ENCODE measurements at regions not wholly inside any gene's neighbourhood (a gene's known extent, or its start where the extent isn't known, plus 50 kb on each side); places are given as distances from the start of the nearest gene placed in this dataset.
"Not testable (repeated sequence)": the region's sequence is repeated elsewhere in the genome, so short reads cannot be mapped to it uniquely, and the experiment has no call there.

GRCh38 chr4:125262502-125262901 lies 52.3 kb upstream of the FAT4 start:
- Histone ChIP-seq H3K27me3 (replicated peaks) (no peaks in the 10 kb centered on the region), H3K9me3 (replicated peaks) (no peaks in the 10 kb centered on the region), H3K4me3 (no peak overlapping the region), H3K27ac (no peak overlapping the region), H3K4me1 (replicated peaks) (peaks cover 9% of the 10 kb centered on the region), H3K36me3 (no peaks in the 10 kb centered on the region)
- DNase-seq (ENCODE audit: low read depth in 1 of 2, low spot score in 2 of 2): no peak

GRCh38 chr4:125262079-125262478 lies 52.7 kb upstream of the FAT4 start:
- DNase-seq (ENCODE audit: low read depth in 1 of 2, low spot score in 2 of 2): no peak
- no peak overlapping the region for H3K27ac ChIP-seq
- no peaks in the 10 kb centered on the region for H3K27me3 ChIP-seq (replicated peaks)
- peaks cover 5% of the 10 kb centered on the region for H3K4me1 ChIP-seq (replicated peaks)
- no peaks in the 10 kb centered on the region for H3K9me3 ChIP-seq (replicated peaks)
- no peak overlapping the region for H3K4me3 ChIP-seq
- no peaks in the 10 kb centered on the region for H3K36me3 ChIP-seq

GRCh38 chr4:125254106-125254505 lies 60.6 kb upstream of the FAT4 start:
- Histone ChIP-seq H3K4me3 (no peak overlapping the region), H3K27ac (0 out of 2 replicates have a peak overlapping the region, but pooled peaks have one; percentile 3)
- DNase-seq (ENCODE audit: low read depth in 1 of 2, low spot score in 2 of 2): peak in 1 of 2 experiments; percentile 54

GRCh38 chr4:125244848-125245450 lies 69.8 kb upstream of the FAT4 start:
- no peak overlapping the region for H3K4me3 ChIP-seq
- no peak for DNase-seq (ENCODE audit: low read depth in 1 of 2, low spot score in 2 of 2)
- H3K27me3 ChIP-seq (replicated peaks): no peaks in the 10 kb centered on the region
- H3K9me3 ChIP-seq (replicated peaks): no peaks in the 10 kb centered on the region
- no peak overlapping the region for H3K27ac ChIP-seq
- H3K36me3 ChIP-seq: no peaks in the 10 kb centered on the region
- H3K4me1 ChIP-seq (replicated peaks): no peaks in the 10 kb centered on the region

More at GRCh38 chr4:125254106-125254505, 60.6 kb upstream of the FAT4 start:
- H3K4me1 ChIP-seq (replicated peaks): peaks cover 19% of the 10 kb centered on the region
- no peaks in the 10 kb centered on the region for H3K9me3 ChIP-seq (replicated peaks)
- no peaks in the 10 kb centered on the region for H3K27me3 ChIP-seq (replicated peaks)
- no peaks in the 10 kb centered on the region for H3K36me3 ChIP-seq

- Histone ChIP-seq H3K36me3 (no peaks in the 10 kb centered on the region), H3K9me3 (replicated peaks) (no peaks in the 10 kb centered on the region), H3K4me1 (replicated peaks) (no peaks in the 10 kb centered on the region), H3K4me3 (no peak overlapping the region), H3K27me3 (replicated peaks) (no peaks in the 10 kb centered on the region), H3K27ac (no peak overlapping the region)
- no peak for DNase-seq (ENCODE audit: low read depth in 1 of 2, low spot score in 2 of 2)
Measured at GRCh38 chr4:125243789-125244397, 70.9 kb upstream of the FAT4 start.

- DNase-seq (ENCODE audit: low read depth in 1 of 2, low spot score in 2 of 2): no peak
- Histone ChIP-seq H3K27me3 (replicated peaks) (no peaks in the 10 kb centered on the region), H3K4me1 (replicated peaks) (no peaks in the 10 kb centered on the region), H3K4me3 (no peak overlapping the region), H3K9me3 (replicated peaks) (no peaks in the 10 kb centered on the region), H3K27ac (no peak overlapping the region), H3K36me3 (no peaks in the 10 kb centered on the region)
Measured at GRCh38 chr4:125235971-125236370, 78.8 kb upstream of the FAT4 start.

- Histone ChIP-seq H3K27me3 (replicated peaks) (no peaks in the 10 kb centered on the region), H3K27ac (no peak overlapping the region), H3K9me3 (replicated peaks) (no peaks in the 10 kb centered on the region), H3K4me3 (no peak overlapping the region), H3K36me3 (no peaks in the 10 kb centered on the region), H3K4me1 (replicated peaks) (no peaks in the 10 kb centered on the region)
- DNase-seq (ENCODE audit: low read depth in 1 of 2, low spot score in 2 of 2): no peak
Measured at GRCh38 chr4:125231661-125232060, 83.1 kb upstream of the FAT4 start.

- Histone ChIP-seq H3K36me3 (no peaks in the 10 kb centered on the region), H3K27ac (no peak overlapping the region), H3K9me3 (replicated peaks) (no peaks in the 10 kb centered on the region), H3K4me1 (replicated peaks) (no peaks in the 10 kb centered on the region), H3K4me3 (no peak overlapping the region), H3K27me3 (replicated peaks) (no peaks in the 10 kb centered on the region)
- DNase-seq (ENCODE audit: low read depth in 1 of 2, low spot score in 2 of 2): no peak
Measured at GRCh38 chr4:125229596-125230058, 85.1 kb upstream of the FAT4 start.

GRCh38 chr4:125225806-125226205 lies 88.9 kb upstream of the FAT4 start:
- Histone ChIP-seq H3K4me1 (replicated peaks) (no peaks in the 10 kb centered on the region), H3K27me3 (replicated peaks) (no peaks in the 10 kb centered on the region), H3K27ac (no peak overlapping the region), H3K9me3 (replicated peaks) (no peaks in the 10 kb centered on the region), H3K4me3 (no peak overlapping the region), H3K36me3 (no peaks in the 10 kb centered on the region)
- DNase-seq (ENCODE audit: low read depth in 1 of 2, low spot score in 2 of 2): no peak

- Histone ChIP-seq H3K27me3 (replicated peaks) (no peaks in the 10 kb centered on the region), H3K9me3 (replicated peaks) (no peaks in the 10 kb centered on the region), H3K4me1 (replicated peaks) (peaks cover 5% of the 10 kb centered on the region), H3K4me3 (no peak overlapping the region), H3K36me3 (no peaks in the 10 kb centered on the region), H3K27ac (no peak overlapping the region)
- DNase-seq (ENCODE audit: low read depth in 1 of 2, low spot score in 2 of 2): no peak
Measured at GRCh38 chr4:125200556-125200955, 114.2 kb upstream of the FAT4 start.

- Histone ChIP-seq H3K4me1 (replicated peaks) (peaks cover 5% of the 10 kb centered on the region), H3K27me3 (replicated peaks) (no peaks in the 10 kb centered on the region), H3K36me3 (no peaks in the 10 kb centered on the region), H3K27ac (no peak overlapping the region), H3K4me3 (no peak overlapping the region), H3K9me3 (replicated peaks) (no peaks in the 10 kb centered on the region)
- DNase-seq (ENCODE audit: low read depth in 1 of 2, low spot score in 2 of 2): peak in 1 of 2 experiments; percentile 16
Measured at GRCh38 chr4:125198916-125199315, 115.8 kb upstream of the FAT4 start.

GRCh38 chr4:125191874-125192459 lies 122.8 kb upstream of the FAT4 start:
- not testable (repeated sequence) for H3K4me1 ChIP-seq (replicated peaks); H3K4me3 ChIP-seq; H3K27me3 ChIP-seq (replicated peaks); H3K27ac ChIP-seq; H3K36me3 ChIP-seq; DNase-seq (ENCODE audit: low read depth in 1 of 2, low spot score in 2 of 2); H3K9me3 ChIP-seq (replicated peaks)

GRCh38 chr4:125191232-125191631 lies 123.5 kb upstream of the FAT4 start:
- H3K9me3 ChIP-seq (replicated peaks): no peaks in the 10 kb centered on the region
- H3K27ac ChIP-seq: no peak overlapping the region
- peaks cover 7% of the 10 kb centered on the region for H3K4me1 ChIP-seq (replicated peaks)
- DNase-seq (ENCODE audit: low read depth in 1 of 2, low spot score in 2 of 2): no peak
- no peaks in the 10 kb centered on the region for H3K36me3 ChIP-seq
- H3K4me3 ChIP-seq: no peak overlapping the region
- no peaks in the 10 kb centered on the region for H3K27me3 ChIP-seq (replicated peaks)
